ENCODE measurements at regions not wholly inside any gene's neighbourhood (a gene's known extent, or its start where the extent isn't known, plus 50 kb on each side); places are given as distances from the start of the nearest gene placed in this dataset.
A peak's percentile ranks its signal among the peaks of the same experiment; 100 is the strongest.

GRCh38 chr3:116770815-116771450, 61.4 kb downstream of the TUSC7 start:
- no peak overlapping the region for H3K4me2 ChIP-seq (ENCODE audit: insufficient read depth in 1 of 2, low read depth in 2 of 2, low read length in 2 of 2)
- no peaks in the 10 kb centered on the region for H3K27me3 ChIP-seq (replicated peaks in 1 of 4; ENCODE audit: control insufficient read depth in 3 of 4, extremely low read depth in 1 of 4, insufficient read depth in 3 of 4, low read length in 3 of 4)
- no peak overlapping the region for H2AFZ ChIP-seq (ENCODE audit: low read length)
- H3K4me1 ChIP-seq (replicated peaks in 1 of 4; ENCODE audit: control insufficient read depth in 3 of 4, insufficient read depth in 4 of 4, low read length in 3 of 4), result no peaks in the 10 kb centered on the region
- no peak overlapping the region for H3K4ac ChIP-seq (replicated peaks; ENCODE audit: insufficient read length, low read depth, low read length)
- no peak overlapping the region for H3K56ac ChIP-seq (replicated peaks; ENCODE audit: insufficient read length, low read depth, low read length)
- H4K8ac ChIP-seq (ENCODE audit: extremely low read depth, insufficient read depth, low read length), result no peak overlapping the region
- no peak overlapping the region for H2BK5ac ChIP-seq (ENCODE audit: low read depth, low read length)
- 12% methylated on average over 7 of the region's 7 CpGs; no CpG with 5 or more reads in 1 of the 2 experiments for WGBS, 2 experiments (ENCODE audit: extremely low coverage in 1 of 2, insufficient coverage in 1 of 2, insufficient read length in 1 of 2, insufficient replicate concordance in 2 of 2, low coverage in 1 of 2, low lambda C conversion rate in 2 of 2, missing lambda C conversion rate in 1 of 2)
- no peak overlapping the region for H3K23ac ChIP-seq (ENCODE audit: insufficient read length)
- no peaks in the 10 kb centered on the region for H3K23me2 ChIP-seq (ENCODE audit: low read depth, low read length)
- no peak overlapping the region for H4K91ac ChIP-seq (replicated peaks; ENCODE audit: insufficient read length, low read length)
- no peak overlapping the region for H4K5ac ChIP-seq (ENCODE audit: insufficient read length, low read depth, low read length)
- H3K9me3 ChIP-seq (ENCODE audit: insufficient read depth in 2 of 2, low read depth in 1 of 2, low read length in 1 of 2), result no peaks in the 10 kb centered on the region
- no peak overlapping the region for H2BK120ac ChIP-seq (replicated peaks; ENCODE audit: low read depth, low read length)
- H3K4me3 ChIP-seq (ENCODE audit: extremely low read depth in 1 of 4, insufficient read depth in 2 of 4, low read depth in 3 of 4, low read length in 4 of 4), result no peak overlapping the region
- no peak overlapping the region for H3K9ac ChIP-seq (replicated peaks in 1 of 4; ENCODE audit: extremely low read depth in 1 of 4, low read depth in 3 of 4, low read length in 3 of 4)
- H3K36me3 ChIP-seq (ENCODE audit: control insufficient read depth in 2 of 4, insufficient read depth in 4 of 4, low read length in 3 of 4), result no peaks in the 10 kb centered on the region
- no peak overlapping the region for H2AK5ac ChIP-seq (ENCODE audit: low read depth, low read length)
- no peak overlapping the region for H3K18ac ChIP-seq (ENCODE audit: extremely low read depth, low read length)
- ChIA-PET CTCF (ENCODE audit: partially characterized antibody) (interaction anchor here (0.5 to 2.7 kb wide), 76 partner anchors 9 to 1892 kb away, joined by 3 to 25 read pairs (median 4); no protein-coding TSS in a partner anchor), POLR2A (ENCODE audit: partially characterized antibody) (no interaction called here)
- H2BK20ac ChIP-seq (ENCODE audit: low read length), result no peak overlapping the region
- H3K27ac ChIP-seq (ENCODE audit: low read depth, low read length), result no peak overlapping the region
- DNase-seq (ENCODE audit: low read depth in 1 of 2, low spot score in 2 of 2) (peak; percentile 60 to 84), FAIRE-seq (peak; percentile 99)
- H2BK12ac ChIP-seq (ENCODE audit: low read depth, low read length), result no peak overlapping the region
- no peaks in the 10 kb centered on the region for H3K79me1 ChIP-seq (ENCODE audit: low read depth, low read length)
- H2BK15ac ChIP-seq (ENCODE audit: low read length), result no peak overlapping the region
- H3K14ac ChIP-seq (ENCODE audit: insufficient read length), result no peak overlapping the region
- no peaks in the 10 kb centered on the region for H4K20me1 ChIP-seq (replicated peaks in 1 of 2; ENCODE audit: control insufficient read depth in 1 of 2, insufficient read depth in 2 of 2, low read length in 2 of 2)
- no peaks in the 10 kb centered on the region for H3K79me2 ChIP-seq (ENCODE audit: control insufficient read depth in 1 of 2, insufficient read depth in 2 of 2, low read length in 2 of 2)
- TF ChIP-seq CHD2 (IDR thresholded peaks at IDR 0.05; ENCODE audit: low read length) (no peak), RAD21 (IDR thresholded peaks at IDR 0.05 in 1 of 2, conservative IDR thresholded peaks at IDR 0.05 in 1 of 2; ENCODE audit: low read depth in 2 of 2, low read length in 2 of 2) (peak; percentile 99)
